UCSD-AML1 (cell line): ENCODE measurements at regions not wholly inside any gene's neighbourhood (a gene's known extent, or its start where the extent isn't known, plus 50 kb on each side); places are given as distances from the start of the nearest gene placed in this dataset.

Source experiments
- DNase-seq: peaks from one replicate; lab custom pipeline; 2025; ENCODE audit not compliant: unreplicated experiment; lab: John Stamatoyannopoulos, UW

- no peak for DNase-seq
Observed at GRCh38 chr9:82208741-82209450, 220.3 kb downstream of the SPATA31D1 start.

GRCh38 chr9:82209797-82210470, 221.4 kb downstream of the SPATA31D1 start:
- no peak for DNase-seq

GRCh38 chr9:82212885-82213284, 224.3 kb downstream of the SPATA31D1 start:
- no peak for DNase-seq

- no peak for DNase-seq
Observed at GRCh38 chr9:82216435-82216834, 227.9 kb downstream of the SPATA31D1 start.

GRCh38 chr9:82223442-82223841, 234.9 kb downstream of the SPATA31D1 start:
- DNase-seq = no peak

GRCh38 chr9:82231411-82231810, 242.8 kb downstream of the SPATA31D1 start:
- DNase-seq = no peak

- DNase-seq = no peak
Observed at GRCh38 chr9:82234160-82234943, 245.8 kb downstream of the SPATA31D1 start.

- DNase-seq = no peak
Observed at GRCh38 chr9:82242285-82242963, 253.9 kb downstream of the SPATA31D1 start.

- peak; percentile 33 for DNase-seq
Observed at GRCh38 chr9:82247318-82247717, 258.7 kb downstream of the SPATA31D1 start.

GRCh38 chr9:82252116-82252515, 263.5 kb downstream of the SPATA31D1 start:
- no peak for DNase-seq

GRCh38 chr9:82254646-82255367, 266.2 kb downstream of the SPATA31D1 start:
- DNase-seq = no peak

GRCh38 chr9:82255481-82256176, 267.1 kb downstream of the SPATA31D1 start:
- no peak for DNase-seq

- DNase-seq = no peak
Observed at GRCh38 chr9:82260691-82261090, 272.1 kb downstream of the SPATA31D1 start.

GRCh38 chr9:82263619-82264018, 275.0 kb downstream of the SPATA31D1 start:
- DNase-seq = no peak

GRCh38 chr9:82271106-82271561, 282.6 kb downstream of the SPATA31D1 start:
- DNase-seq = no peak

GRCh38 chr9:82273121-82273520, 284.5 kb downstream of the SPATA31D1 start:
- DNase-seq = no peak

GRCh38 chr9:82275258-82275927, 286.8 kb downstream of the SPATA31D1 start:
- no peak for DNase-seq

- no peak for DNase-seq
Observed at GRCh38 chr9:82281066-82281465, 292.5 kb downstream of the SPATA31D1 start.

GRCh38 chr9:82284758-82285157, 296.2 kb downstream of the SPATA31D1 start:
- no peak for DNase-seq
